ACHN (cell line): ENCODE measurements at regions not wholly inside any gene's neighbourhood (a gene's known extent, or its start where the extent isn't known, plus 50 kb on each side); places are given as distances from the start of the nearest gene placed in this dataset.
"Not testable (repeated sequence)": the region's sequence is repeated elsewhere in the genome, so short reads cannot be mapped to it uniquely, and the experiment has no call there.

Source experiments
- DNase-seq: peaks from one replicate; pipeline ENCODE4 v3.0.0-alpha.2; 2015
- in situ Hi-C: cut with HindIII; loops from 2 replicates; pipeline ENCODE4 v1.10.0; 2017; ENCODE audit warnings: low sequenced_read_pairs, low pct_ligation_motif_present, low pct_unique_long_range_greater_than_20kb

GRCh38 chr6:14396392-14396791, 278.8 kb downstream of the CD83 start:
- DNase-seq, result no peak
- in situ Hi-C loops, result no loop called here

- in situ Hi-C loops, result no loop called here
- DNase-seq, result no peak
Observed at GRCh38 chr6:14396826-14397517, 279.4 kb downstream of the CD83 start.

GRCh38 chr6:14397518-14397901, 279.9 kb downstream of the CD83 start:
- in situ Hi-C loops, result no loop called here
- DNase-seq, result no peak

GRCh38 chr6:14398953-14399352, 281.4 kb downstream of the CD83 start:
- no peak for DNase-seq
- in situ Hi-C loops, result no loop called here

GRCh38 chr6:14399635-14400034, 282.1 kb downstream of the CD83 start:
- in situ Hi-C loops, result no loop called here
- no peak for DNase-seq

GRCh38 chr6:14401246-14401645, 283.7 kb downstream of the CD83 start:
- no peak for DNase-seq
- in situ Hi-C loops, result no loop called here

GRCh38 chr6:14406614-14407331, 289.2 kb downstream of the CD83 start:
- in situ Hi-C loops, result no loop called here
- no peak for DNase-seq

GRCh38 chr6:14408446-14408845, 290.9 kb downstream of the CD83 start:
- in situ Hi-C loops, result no loop called here

GRCh38 chr6:14412026-14412425, 294.5 kb downstream of the CD83 start:
- in situ Hi-C loops, result no loop called here

More at GRCh38 chr6:14408446-14408845, 290.9 kb downstream of the CD83 start:
- no peak for DNase-seq

GRCh38 chr6:14415452-14415851, 297.9 kb downstream of the CD83 start:
- DNase-seq, result no peak
- in situ Hi-C loops, result no loop called here

More at GRCh38 chr6:14412026-14412425, 294.5 kb downstream of the CD83 start:
- DNase-seq, result no peak

GRCh38 chr6:14417377-14417776, 299.8 kb downstream of the CD83 start:
- in situ Hi-C loops, result no loop called here
- DNase-seq, result no peak

- in situ Hi-C loops, DNase-seq: not testable (repeated sequence)
Observed at GRCh38 chr6:14419224-14419623, 301.7 kb downstream of the CD83 start.

GRCh38 chr6:14422061-14422460, 304.5 kb downstream of the CD83 start:
- DNase-seq, result no peak
- in situ Hi-C loops, result no loop called here

- in situ Hi-C loops, result no loop called here
- DNase-seq, result no peak
Observed at GRCh38 chr6:14422917-14423316, 305.3 kb downstream of the CD83 start.

- DNase-seq, result no peak
- in situ Hi-C loops, result no loop called here
Observed at GRCh38 chr6:14423330-14423729, 305.8 kb downstream of the CD83 start.

GRCh38 chr6:14423955-14424354, 306.4 kb downstream of the CD83 start:
- DNase-seq, result no peak
- in situ Hi-C loops, result no loop called here

- in situ Hi-C loops, result no loop called here
- no peak for DNase-seq
Observed at GRCh38 chr6:14425805-14426204, 308.2 kb downstream of the CD83 start.

GRCh38 chr6:14426281-14426680, 308.7 kb downstream of the CD83 start:
- in situ Hi-C loops, result no loop called here
- no peak for DNase-seq

- DNase-seq, result no peak
- in situ Hi-C loops, result no loop called here
Observed at GRCh38 chr6:14428269-14428668, 310.7 kb downstream of the CD83 start.

- DNase-seq, result no peak
Observed at GRCh38 chr6:14429396-14429795, 311.8 kb downstream of the CD83 start.

More at GRCh38 chr6:14429396-14429795, 311.8 kb downstream of the CD83 start:
- in situ Hi-C loops, result no loop called here
